CD4-positive, alpha-beta T cell (primary cell): ENCODE measurements at regions not wholly inside any gene's neighbourhood (a gene's known extent, or its start where the extent isn't known, plus 50 kb on each side); places are given as distances from the start of the nearest gene placed in this dataset.
A peak's percentile ranks its signal among the peaks of the same experiment; 100 is the strongest.

Experiments used
- ATAC-seq: fragments of 200-7000 bp; cut with Tn5 transposase; one replicate; pipeline ENCODE4 v1.10.0; 2022; ENCODE audit warnings: mild to moderate bottlenecking; ENCODE audit not compliant: poor library complexity
- CTCF ChIA-PET: fragments of 350-600 bp; sonication (Branson Sonifier 250); formaldehyde crosslinking; loops from one replicate; lab custom pipeline; 2021; ENCODE audit warnings: antibody characterized with exemption, inconsistent platforms; lab: Charles Lee
- POLR2A ChIA-PET: fragments of 350-600 bp; sonication (Branson Sonifier 250); formaldehyde crosslinking; loops from one replicate; lab custom pipeline; 2021; ENCODE audit warnings: antibody characterized with exemption, inconsistent platforms; lab: Charles Lee
- DNase-seq, 14 experiments: peaks; one replicate each; pipeline ENCODE4 v3.0.0-alpha.2; 2013 to 2020; ENCODE audit warnings: mixed read lengths in 2 of 14
- H3K27ac ChIP-seq, 2 donors: one replicate each; pipeline versions ENCODE4 v1.5.1 to v1.7.0; 2013; ENCODE audit warnings: low read length in 2 of 2, low read depth in 1 of 2, mild to moderate bottlenecking in 1 of 2
- H3K27me3 ChIP-seq, 2 experiments: 1 replicate in 1 of 2; 2 replicates in 1 of 2; pipeline versions ENCODE4 v1.6.1 to v1.7.0; 2013; ENCODE audit warnings: low read length in 2 of 2, control low read depth in 1 of 2, mild to moderate bottlenecking in 1 of 2, moderate library complexity in 1 of 2; ENCODE audit not compliant: insufficient read depth in 2 of 2, control insufficient read depth in 1 of 2
- H3K36me3 ChIP-seq: one replicate; pipeline ENCODE4 v1.6.1; 2013; ENCODE audit warnings: low read length, control low read depth; ENCODE audit not compliant: insufficient read depth
- H3K4me1 ChIP-seq: one replicate; pipeline ENCODE4 v1.6.1; 2013; ENCODE audit warnings: low read length, control low read depth; ENCODE audit not compliant: insufficient read depth
- H3K4me3 ChIP-seq: one replicate; pipeline ENCODE4 v1.5.1; 2013; ENCODE audit warnings: mild to moderate bottlenecking, low read length, moderate library complexity
- H3K9me3 ChIP-seq, 2 experiments: 1 replicate in 1 of 2; 2 replicates in 1 of 2; pipeline versions ENCODE4 v1.6.1 to v1.7.0; 2013; ENCODE audit warnings: low read length in 2 of 2, mild to moderate bottlenecking in 2 of 2, control low read depth in 1 of 2, moderate library complexity in 1 of 2; ENCODE audit not compliant: control insufficient read depth in 1 of 2, insufficient read depth in 1 of 2
- H3K27ac Mint-ChIP-seq: one replicate; pipeline ENCODE4 v1.8.0; 2020; ENCODE audit warnings: mixed read lengths
- H3K27me3 Mint-ChIP-seq: one replicate; pipeline ENCODE4 v1.8.0; 2021; ENCODE audit warnings: mixed read lengths
- H3K36me3 Mint-ChIP-seq: one replicate; pipeline ENCODE4 v1.8.0; 2021; ENCODE audit warnings: low read depth, mixed read lengths
- H3K4me1 Mint-ChIP-seq: one replicate; pipeline ENCODE4 v1.8.0; 2021; ENCODE audit warnings: low read depth, mixed read lengths
- H3K4me3 Mint-ChIP-seq: one replicate; pipeline ENCODE4 v1.8.0; 2020; ENCODE audit warnings: mild to moderate bottlenecking, mixed read lengths
- H3K9me3 Mint-ChIP-seq: one replicate; pipeline ENCODE4 v1.8.0; 2020; ENCODE audit warnings: mixed read lengths
- intact Hi-C, 2 experiments: fragments of 100-400 bp; cut with DNase I in 1 of 2; cut with micrococcal nuclease in 1 of 2; formaldehyde crosslinking; loops; one replicate each; pipeline versions ENCODE4 v1.15.1 to v1.9.0; 2023 to 2025; cut with DNase I, micrococcal nuclease
- TF ChIP-seq, protein P1 (sequence below): fragments of 200-600 bp; IDR thresholded peaks from one replicate; pipeline ENCODE4 v1.8.0; 2022; ENCODE audit warnings: antibody characterized with exemption, mild to moderate bottlenecking

DNA sequence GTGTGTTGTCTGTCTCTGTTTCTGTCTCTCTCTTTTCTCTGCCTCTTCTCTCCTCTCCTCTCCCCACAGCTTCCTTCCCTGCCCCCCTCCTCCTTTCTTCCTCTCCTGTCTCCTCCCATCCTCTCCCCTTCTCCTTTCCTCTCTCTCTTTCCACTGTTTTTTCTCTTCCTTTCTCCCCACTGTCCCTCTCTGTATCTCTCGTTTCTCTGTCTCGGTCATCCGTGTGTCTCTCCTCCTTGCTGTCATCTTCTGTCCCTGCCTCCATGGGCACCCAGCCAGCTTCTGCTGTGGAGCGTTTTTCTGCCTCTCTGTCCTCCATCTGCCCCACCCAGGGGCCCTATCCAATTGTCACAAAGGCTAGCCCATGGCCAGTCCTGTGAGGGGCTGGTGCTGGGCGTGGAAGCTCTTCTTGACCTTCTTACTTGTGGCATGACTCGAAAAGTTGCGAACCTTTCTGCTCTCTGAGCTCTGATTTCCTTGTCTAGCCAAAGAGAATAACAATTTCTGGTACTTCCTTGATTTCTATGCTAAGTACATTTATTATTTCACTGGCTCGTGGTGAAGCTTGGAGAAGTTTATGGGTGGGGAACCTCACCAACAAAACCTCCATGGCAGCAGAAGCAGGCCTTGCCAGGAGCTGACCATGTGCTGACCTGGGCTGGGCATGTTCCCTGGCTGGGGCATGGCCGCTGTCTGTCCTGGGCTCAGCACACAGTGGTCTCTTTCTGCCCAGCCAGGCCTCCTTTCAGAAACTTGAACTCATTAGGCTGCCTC is 69.3 kb downstream of the CEBPB start:
- TF ChIP-seq, protein P1, sequence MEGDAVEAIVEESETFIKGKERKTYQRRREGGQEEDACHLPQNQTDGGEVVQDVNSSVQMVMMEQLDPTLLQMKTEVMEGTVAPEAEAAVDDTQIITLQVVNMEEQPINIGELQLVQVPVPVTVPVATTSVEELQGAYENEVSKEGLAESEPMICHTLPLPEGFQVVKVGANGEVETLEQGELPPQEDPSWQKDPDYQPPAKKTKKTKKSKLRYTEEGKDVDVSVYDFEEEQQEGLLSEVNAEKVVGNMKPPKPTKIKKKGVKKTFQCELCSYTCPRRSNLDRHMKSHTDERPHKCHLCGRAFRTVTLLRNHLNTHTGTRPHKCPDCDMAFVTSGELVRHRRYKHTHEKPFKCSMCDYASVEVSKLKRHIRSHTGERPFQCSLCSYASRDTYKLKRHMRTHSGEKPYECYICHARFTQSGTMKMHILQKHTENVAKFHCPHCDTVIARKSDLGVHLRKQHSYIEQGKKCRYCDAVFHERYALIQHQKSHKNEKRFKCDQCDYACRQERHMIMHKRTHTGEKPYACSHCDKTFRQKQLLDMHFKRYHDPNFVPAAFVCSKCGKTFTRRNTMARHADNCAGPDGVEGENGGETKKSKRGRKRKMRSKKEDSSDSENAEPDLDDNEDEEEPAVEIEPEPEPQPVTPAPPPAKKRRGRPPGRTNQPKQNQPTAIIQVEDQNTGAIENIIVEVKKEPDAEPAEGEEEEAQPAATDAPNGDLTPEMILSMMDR: no peak
- Mint-ChIP-seq H3K4me1 (no peaks in the 10 kb centered on the region), H3K27ac (no peak overlapping the region), H3K36me3 (no peaks in the 10 kb centered on the region), H3K4me3 (no peak overlapping the region), H3K9me3 (no peaks in the 10 kb centered on the region), H3K27me3 (no peaks in the 10 kb centered on the region)
- DNase-seq: no peak
- Histone ChIP-seq H3K27me3 (no peaks in the 10 kb centered on the region), H3K4me1 (peaks cover 3% of the 10 kb centered on the region), H3K27ac (no peak overlapping the region), H3K9me3 (no peaks in the 10 kb centered on the region), H3K36me3 (no peaks in the 10 kb centered on the region), H3K4me3 (no peak overlapping the region)
- intact Hi-C loops: no loop called here
- CTCF ChIA-PET: no interaction called here
- no peak for ATAC-seq
- POLR2A ChIA-PET: no interaction called here

DNA sequence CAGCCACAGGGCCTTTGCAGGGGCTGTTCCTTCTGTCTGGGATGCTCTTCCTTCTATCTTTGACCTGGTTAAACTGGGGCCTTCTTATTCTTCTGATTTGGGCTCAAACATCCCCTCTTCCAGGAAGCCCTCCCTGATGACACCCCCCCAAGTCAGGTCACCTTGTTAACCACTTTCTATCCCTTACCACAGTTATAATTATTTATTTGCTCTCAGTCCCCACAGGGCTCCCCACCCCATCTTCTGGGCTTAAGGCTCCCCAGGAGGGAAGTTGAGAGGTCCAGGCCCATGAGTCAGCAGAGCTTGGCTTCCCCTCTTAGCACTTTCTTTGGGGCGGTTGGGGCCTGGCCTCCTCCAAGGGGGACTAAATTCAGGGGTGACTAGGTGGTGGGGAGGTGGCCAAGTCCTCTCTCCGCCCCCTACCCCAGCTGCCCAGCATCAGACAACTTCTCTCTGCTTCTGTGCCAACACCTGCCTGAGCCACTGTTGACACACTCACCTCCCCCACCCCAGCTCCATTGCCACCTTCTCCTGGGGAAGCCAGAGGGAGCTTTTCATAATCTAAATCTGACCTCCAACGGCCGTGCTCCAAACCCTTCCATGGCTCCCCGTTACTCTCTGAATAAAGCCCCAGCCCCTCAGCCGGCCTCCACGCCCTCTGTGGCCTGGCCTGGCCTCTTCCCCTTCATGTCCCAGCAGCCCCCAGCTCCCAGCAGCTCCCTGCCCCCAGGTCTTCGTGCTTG is 70.0 kb downstream of the CEBPB start:
- ATAC-seq (no peak), DNase-seq (peak in 2 of 14 experiments; percentile 44)
- ChIA-PET CTCF (no interaction called here), POLR2A (no interaction called here)
- intact Hi-C loops: no loop called here
- Histone ChIP-seq H3K36me3 (no peaks in the 10 kb centered on the region), H3K9me3 (no peaks in the 10 kb centered on the region), H3K27ac (no peak overlapping the region), H3K4me1 (peaks cover 3% of the 10 kb centered on the region), H3K27me3 (no peaks in the 10 kb centered on the region), H3K4me3 (no peak overlapping the region)
- Mint-ChIP-seq H3K9me3 (no peaks in the 10 kb centered on the region), H3K4me1 (no peaks in the 10 kb centered on the region), H3K4me3 (no peak overlapping the region), H3K36me3 (no peaks in the 10 kb centered on the region), H3K27ac (no peak overlapping the region), H3K27me3 (no peaks in the 10 kb centered on the region)
- TF ChIP-seq, protein P1: no peak

DNA sequence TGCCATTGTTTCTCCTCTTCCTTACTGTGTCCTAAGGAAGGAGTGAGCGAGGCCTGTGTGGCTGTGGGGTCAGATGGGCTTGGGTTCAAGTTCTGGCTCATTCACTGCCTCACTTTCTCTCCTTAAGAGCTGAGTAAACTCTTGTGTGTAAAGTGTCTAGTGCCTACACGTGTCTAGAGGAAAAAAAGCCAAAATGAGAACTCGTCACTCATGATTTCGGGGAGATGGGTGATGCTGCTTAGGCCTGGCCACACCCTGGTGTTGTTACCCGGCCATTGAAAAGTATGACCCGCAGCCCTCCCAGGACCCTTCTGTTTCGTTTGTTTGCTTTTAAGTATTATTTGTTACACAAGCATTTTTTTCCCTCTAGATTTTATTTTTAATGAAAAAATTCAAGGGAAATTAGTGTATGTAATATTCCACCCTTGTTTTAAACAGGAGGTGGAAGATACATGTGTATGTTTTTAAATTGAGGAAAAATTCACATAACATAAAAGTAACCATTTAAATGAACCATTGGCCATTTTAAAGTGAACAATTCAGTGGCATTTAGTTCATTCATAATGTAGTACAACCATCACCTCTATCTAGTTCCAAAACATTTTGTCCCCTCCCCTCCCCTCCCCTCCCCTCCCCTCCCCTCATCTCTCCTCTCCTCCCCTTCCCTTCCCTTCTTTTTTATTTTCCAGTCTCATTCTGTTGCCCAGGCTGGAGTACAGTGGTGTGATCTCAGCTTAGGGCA is 71.0 kb downstream of the CEBPB start:
- ChIA-PET POLR2A (no interaction called here), CTCF (no interaction called here)
- H3K36me3 ChIP-seq: no peaks in the 10 kb centered on the region
- ATAC-seq (no peak), DNase-seq (peak in 1 of 14 experiments; percentile 26)
- no peak overlapping the region for H3K4me3 ChIP-seq
- Mint-ChIP-seq H3K4me1 (no peaks in the 10 kb centered on the region), H3K4me3 (no peak overlapping the region), H3K36me3 (no peaks in the 10 kb centered on the region), H3K27ac (no peak overlapping the region), H3K9me3 (no peaks in the 10 kb centered on the region), H3K27me3 (no peaks in the 10 kb centered on the region)
- peaks cover 3% of the 10 kb centered on the region for H3K4me1 ChIP-seq
- intact Hi-C loops: no loop called here
- TF ChIP-seq, protein P1: no peak
- no peaks in the 10 kb centered on the region for H3K9me3 ChIP-seq
- no peak overlapping the region for H3K27ac ChIP-seq
- H3K27me3 ChIP-seq: no peaks in the 10 kb centered on the region
